HG02943 (cell line): ENCODE measurements at regions not wholly inside any gene's neighbourhood (a gene's known extent, or its start where the extent isn't known, plus 50 kb on each side); places are given as distances from the start of the nearest gene placed in this dataset.
"Not testable (repeated sequence)": the region's sequence is repeated elsewhere in the genome, so short reads cannot be mapped to it uniquely, and the experiment has no call there.

Experiments
- ATAC-seq: cut with Tn5 transposase; IDR thresholded peaks from one replicate; pipeline ENCODE4 v1.9.1; 2021; ENCODE audit warnings: mild to moderate bottlenecking, low read depth, moderate library complexity; ENCODE audit not compliant: unreplicated experiment

- no peak for ATAC-seq
Measured at GRCh38 chr11:92168936-92169335, 55.7 kb upstream of the FAT3 start.

DNA sequence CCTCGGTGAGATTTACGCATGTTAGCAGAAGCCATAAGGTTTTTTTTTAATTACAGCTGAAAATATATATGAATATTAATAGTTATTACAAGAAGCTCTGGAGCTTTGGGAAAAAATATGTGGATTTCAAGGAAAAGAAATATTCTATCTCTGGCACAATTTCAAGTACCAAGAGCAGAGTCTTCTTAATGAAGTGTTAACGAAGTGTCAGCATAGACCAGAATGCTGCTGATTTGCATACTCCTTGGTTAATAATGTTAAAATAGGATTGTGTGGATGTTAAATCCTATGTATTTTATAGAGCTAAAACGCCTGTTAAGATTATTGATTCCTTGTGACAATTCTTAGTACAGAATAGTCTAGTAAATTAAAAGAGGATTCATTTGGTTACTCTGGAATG lies 57.0 kb upstream of the FAT3 start:
- no peak for ATAC-seq

DNA sequence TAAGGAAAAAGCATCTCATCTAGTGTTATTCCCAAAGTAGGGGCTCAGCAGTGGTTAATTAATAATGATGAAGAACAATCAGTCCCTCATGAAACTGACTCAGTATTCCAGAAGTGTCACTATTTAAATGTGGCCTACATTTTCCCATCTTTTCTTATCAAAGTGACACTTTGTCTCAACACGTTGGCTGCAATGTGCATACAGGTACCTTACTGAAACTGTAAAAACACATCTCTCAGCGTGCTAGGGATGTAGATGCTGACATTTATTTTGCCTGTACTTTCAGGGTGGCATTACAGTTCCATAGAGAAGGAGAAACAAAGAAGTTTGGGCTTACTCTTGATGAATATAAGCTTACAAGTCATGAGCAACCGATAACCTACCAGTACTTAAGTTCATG lies 58.3 kb upstream of the FAT3 start:
- no peak for ATAC-seq

DNA sequence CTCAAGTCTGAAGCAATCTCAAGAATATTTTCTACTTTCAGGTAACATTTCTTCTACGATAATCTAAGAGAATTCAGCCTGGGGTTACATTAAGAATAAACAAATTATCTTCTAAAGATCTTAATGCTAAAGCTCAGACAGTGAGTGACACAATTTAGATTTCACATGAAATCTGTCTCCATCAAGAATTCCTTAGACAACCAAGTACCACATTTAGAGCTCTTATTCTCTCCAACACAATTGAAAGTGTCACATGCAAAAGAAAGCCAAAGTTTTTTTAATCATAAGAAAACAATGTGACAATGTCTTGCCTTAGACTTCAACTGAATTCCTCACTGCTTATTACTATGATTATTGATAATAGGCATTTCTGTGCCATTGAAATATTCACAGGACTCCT lies 60.7 kb upstream of the FAT3 start:
- ATAC-seq, result no peak

GRCh38 chr11:92162776-92163175 lies 61.8 kb upstream of the FAT3 start:
- no peak for ATAC-seq

GRCh38 chr11:92159931-92160330 lies 64.7 kb upstream of the FAT3 start:
- no peak for ATAC-seq

GRCh38 chr11:92157390-92157789 lies 67.2 kb upstream of the FAT3 start:
- not testable (repeated sequence) for ATAC-seq

GRCh38 chr11:92154611-92155010 lies 70.0 kb upstream of the FAT3 start:
- ATAC-seq, result no peak

- ATAC-seq, result no peak
Measured at GRCh38 chr11:92154110-92154509, 70.5 kb upstream of the FAT3 start.

GRCh38 chr11:92153542-92153941 lies 71.1 kb upstream of the FAT3 start:
- ATAC-seq, result no peak

GRCh38 chr11:92152245-92152644 lies 72.4 kb upstream of the FAT3 start:
- ATAC-seq, result no peak

GRCh38 chr11:92149996-92150395 lies 74.6 kb upstream of the FAT3 start:
- ATAC-seq, result no peak

- no peak for ATAC-seq
Measured at GRCh38 chr11:92141725-92142124, 82.9 kb upstream of the FAT3 start.

- no peak for ATAC-seq
Measured at GRCh38 chr11:92141159-92141558, 83.5 kb upstream of the FAT3 start.

- no peak for ATAC-seq
Measured at GRCh38 chr11:92140021-92140420, 84.6 kb upstream of the FAT3 start.

- no peak for ATAC-seq
Measured at GRCh38 chr11:92138296-92138695, 86.3 kb upstream of the FAT3 start.

DNA sequence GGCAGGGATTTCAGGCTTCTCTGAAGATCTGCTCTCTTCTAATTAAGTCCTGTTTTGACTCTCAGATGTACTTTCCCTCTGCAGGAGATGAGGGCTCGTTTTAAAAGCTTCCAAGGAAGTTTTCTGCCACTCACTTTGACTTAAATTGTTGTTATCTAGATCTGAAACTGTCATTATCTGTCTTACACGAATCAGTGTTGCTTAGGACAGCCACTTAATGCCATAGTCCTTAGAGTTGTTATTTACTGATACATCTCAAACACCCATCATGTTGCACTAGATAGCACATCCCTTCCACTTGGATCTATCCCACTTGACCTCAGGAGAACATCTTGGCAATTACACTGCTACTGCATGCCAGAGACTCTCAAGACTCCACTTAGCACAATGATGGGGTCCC lies 86.9 kb upstream of the FAT3 start:
- no peak for ATAC-seq

GRCh38 chr11:92136797-92137196 lies 87.8 kb upstream of the FAT3 start:
- ATAC-seq, result no peak

DNA sequence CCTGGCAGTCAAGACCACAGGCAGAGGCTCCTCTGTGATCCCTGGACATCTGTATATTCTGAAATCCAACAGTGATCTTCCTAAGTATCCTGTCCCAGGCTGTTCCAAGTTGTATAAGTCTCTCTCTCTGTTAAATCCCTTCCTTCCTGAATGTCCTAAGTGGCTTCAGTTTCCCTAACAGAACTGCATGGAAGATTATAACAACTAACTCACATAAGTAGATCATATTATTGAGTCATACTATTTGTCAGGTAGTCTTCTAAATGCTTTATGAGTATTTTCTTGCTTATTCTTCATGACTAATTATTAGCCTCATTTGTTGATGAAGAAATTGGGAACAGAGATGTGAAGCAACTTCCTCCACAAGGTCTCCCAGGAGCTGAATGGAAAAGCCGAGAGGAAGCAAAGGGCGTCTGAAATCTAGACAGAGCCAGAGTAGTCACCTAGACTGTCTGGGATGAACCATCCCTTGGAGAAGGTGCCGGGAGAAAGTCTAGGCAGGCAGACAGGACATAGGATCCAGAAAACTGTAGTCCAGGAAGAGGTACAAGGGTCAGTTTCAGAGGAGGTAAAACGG lies 93.2 kb upstream of the FAT3 start:
- ATAC-seq, result no peak

- ATAC-seq, result no peak
Measured at GRCh38 chr11:92130421-92130831, 94.2 kb upstream of the FAT3 start.

DNA sequence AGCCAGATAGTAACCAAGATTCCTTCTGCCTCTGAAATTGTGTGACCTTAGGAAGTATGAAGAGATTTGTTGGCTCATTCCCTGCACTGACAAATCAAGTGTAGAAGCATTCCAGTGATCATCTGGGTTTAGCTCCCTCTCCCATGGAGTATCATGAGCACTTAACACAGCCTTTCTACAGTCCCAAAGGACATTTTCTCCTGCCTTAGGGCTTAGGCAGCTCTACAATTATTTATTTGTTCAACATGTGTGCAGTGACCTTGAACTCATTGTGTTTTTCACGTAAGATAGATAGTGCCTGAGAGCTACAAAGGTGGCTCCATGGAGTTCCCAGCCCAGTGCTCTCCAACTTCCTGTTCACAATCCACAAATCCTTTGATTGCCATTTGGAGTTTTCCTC lies 94.8 kb upstream of the FAT3 start:
- no peak for ATAC-seq

GRCh38 chr11:92128026-92128425 lies 96.6 kb upstream of the FAT3 start:
- no peak for ATAC-seq

- ATAC-seq, result no peak
Measured at GRCh38 chr11:92125321-92125720, 99.3 kb upstream of the FAT3 start.
